ENCODE measurements at regions not wholly inside any gene's neighbourhood (a gene's known extent, or its start where the extent isn't known, plus 50 kb on each side); places are given as distances from the start of the nearest gene placed in this dataset.
"Not testable (repeated sequence)": the region's sequence is repeated elsewhere in the genome, so short reads cannot be mapped to it uniquely, and the experiment has no call there.

GRCh38 chr5:152649609-152650008 is 244.5 kb upstream of the NMUR2 start:
- Histone ChIP-seq H3K4me1 (no peaks in the 10 kb centered on the region), H3K27ac (no peak overlapping the region), H3K4me3 (no peak overlapping the region), H3K9me3 (no peaks in the 10 kb centered on the region), H3K27me3 (no peaks in the 10 kb centered on the region), H3K36me3 (no peaks in the 10 kb centered on the region)
- ATAC-seq (no peak), FAIRE-seq (no peak), DNase-seq (no peak)
- TF ChIP-seq CTCF (IDR thresholded peaks at IDR 0.05): no peak
- intact Hi-C loops (cut with DNase I): no loop called here

- WGBS, 2 donors: 48 to 51% methylated on average over 3 of the region's 3 CpGs
- TF ChIP-seq CTCF (IDR thresholded peaks at IDR 0.05): no peak
- Histone ChIP-seq H3K9me3 (no peaks in the 10 kb centered on the region), H3K4me3 (no peak overlapping the region), H3K4me1 (no peaks in the 10 kb centered on the region), H3K36me3 (no peaks in the 10 kb centered on the region), H3K27me3 (no peaks in the 10 kb centered on the region), H3K27ac (no peak overlapping the region)
- intact Hi-C loops (cut with DNase I): no loop called here
- no peak for ATAC-seq
- no peak for FAIRE-seq
- DNase-seq: no peak
Observed at GRCh38 chr5:152650413-152650812, 245.3 kb upstream of the NMUR2 start.

- H3K27ac ChIP-seq; ATAC-seq; H3K4me3 ChIP-seq; H3K27me3 ChIP-seq; H3K4me1 ChIP-seq; intact Hi-C loops (cut with DNase I); H3K36me3 ChIP-seq; FAIRE-seq; H3K9me3 ChIP-seq: not testable (repeated sequence)
- DNase-seq: peak in 1 of 6 donors; percentile 29
- WGBS, 2 donors: 58 to 72% methylated on average over 17 to 18 of the region's 18 CpGs
Observed at GRCh38 chr5:152659470-152659869, 254.4 kb upstream of the NMUR2 start.

- 35 to 49% methylated on average over 1 of the region's 1 CpG for WGBS, 2 donors
- H3K36me3 ChIP-seq: no peaks in the 10 kb centered on the region
- intact Hi-C loops (cut with DNase I): no loop called here
- H3K9me3 ChIP-seq: no peaks in the 10 kb centered on the region
- no peaks in the 10 kb centered on the region for H3K27me3 ChIP-seq
- DNase-seq (no peak), FAIRE-seq (no peak), ATAC-seq (no peak)
- H3K4me3 ChIP-seq: no peak overlapping the region
- no peak overlapping the region for H3K27ac ChIP-seq
- no peaks in the 10 kb centered on the region for H3K4me1 ChIP-seq
- no peak for TF ChIP-seq CTCF (IDR thresholded peaks at IDR 0.05)
Observed at GRCh38 chr5:152673601-152674000, 268.5 kb upstream of the NMUR2 start.

- DNase-seq: no peak
- intact Hi-C loops (cut with DNase I): no loop called here
- no peak for TF ChIP-seq CTCF (IDR thresholded peaks at IDR 0.05)
- Histone ChIP-seq H3K4me3 (no peak overlapping the region), H3K27me3 (no peaks in the 10 kb centered on the region), H3K27ac (no peak overlapping the region), H3K36me3 (no peaks in the 10 kb centered on the region), H3K4me1 (no peaks in the 10 kb centered on the region), H3K9me3 (no peaks in the 10 kb centered on the region)
- 94 to 95% methylated on average over 1 of the region's 1 CpG for WGBS, 2 donors
- no peak for ATAC-seq
- FAIRE-seq: no peak
Observed at GRCh38 chr5:152674403-152674802, 269.3 kb upstream of the NMUR2 start.

- no peak for TF ChIP-seq CTCF (IDR thresholded peaks at IDR 0.05)
- DNase-seq (no peak), FAIRE-seq (no peak), ATAC-seq (peak in 2 of 4 donors; percentile 53 to 73)
- intact Hi-C loops (cut with DNase I): no loop called here
- WGBS, 2 donors: 31 to 43% methylated on average over 5 of the region's 5 CpGs
- Histone ChIP-seq H3K4me3 (no peak overlapping the region), H3K27me3 (no peaks in the 10 kb centered on the region), H3K9me3 (no peaks in the 10 kb centered on the region), H3K36me3 (no peaks in the 10 kb centered on the region), H3K27ac (no peak overlapping the region), H3K4me1 (no peaks in the 10 kb centered on the region)
Observed at GRCh38 chr5:152676196-152676595, 271.1 kb upstream of the NMUR2 start.

Data from pancreas (tissue), 10 donors.